GM12878 (cell line): ENCODE measurements at regions not wholly inside any gene's neighbourhood (a gene's known extent, or its start where the extent isn't known, plus 50 kb on each side); places are given as distances from the start of the nearest gene placed in this dataset.

Experiments
- BHLHE40 ChIP-seq, 2 experiments: fragments of 450-650 bp in 1 of 2; IDR thresholded peaks; 2 replicates each; pipeline ENCODE4 v1.6.1; 2011 to 2017; ENCODE audit warnings: low read depth in 2 of 2, borderline replicate concordance in 1 of 2, improper control_type of control experiment in 1 of 2, low read length in 1 of 2, mild to moderate bottlenecking in 1 of 2
- CBFB ChIP-seq: IDR thresholded peaks from 2 replicates; pipeline ENCODE4 v1.6.1; 2016; ENCODE audit warnings: antibody characterized with exemption, low read depth
- CTCF ChIP-seq, 3 experiments: IDR thresholded peaks in 2 of 3; conservative IDR thresholded peaks in 1 of 3; 2 replicates each; pipeline ENCODE4 v1.5.1; 2011; ENCODE audit warnings: low read depth in 3 of 3, low read length in 3 of 3, mild to moderate bottlenecking in 3 of 3, control low read depth in 2 of 3, moderate library complexity in 2 of 3, inconsistent platforms in 1 of 3, mixed read lengths in 1 of 3; ENCODE audit not compliant: control insufficient read depth in 2 of 3, insufficient read depth in 1 of 3; ENCODE audit errors: extremely low read depth in 1 of 3
- E2F8 ChIP-seq: fragments of 450-650 bp; IDR thresholded peaks from 2 replicates; pipeline ENCODE4 v1.6.1; 2018; ENCODE audit warnings: mild to moderate bottlenecking, low read depth, moderate library complexity; ENCODE audit not compliant: partially characterized antibody
- EP300 ChIP-seq, 2 experiments: fragments of 150-350 bp in 1 of 2; IDR thresholded peaks; 2 replicates each; pipeline ENCODE4 v1.6.1; 2011 to 2012; ENCODE audit warnings: low read depth in 2 of 2, low read length in 2 of 2, borderline replicate concordance in 1 of 2, improper control_type of control experiment in 1 of 2, inconsistent platforms in 1 of 2; ENCODE audit not compliant: control insufficient read depth in 1 of 2
- EZH2 ChIP-seq: IDR thresholded peaks from 2 replicates; pipeline ENCODE4 v1.6.1; 2012; ENCODE audit warnings: low read depth, mild to moderate bottlenecking, control low read depth, inconsistent platforms, low read length, borderline replicate concordance; ENCODE audit not compliant: control insufficient read depth
- HDGF ChIP-seq: fragments of 450-650 bp; IDR thresholded peaks from 2 replicates; pipeline ENCODE4 v1.6.1; 2016; ENCODE audit warnings: antibody characterized with exemption
- IKZF1 ChIP-seq: fragments of 450-650 bp; conservative IDR thresholded peaks from 2 replicates; pipeline ENCODE4 v1.6.1; 2017; ENCODE audit warnings: antibody characterized with exemption, mild to moderate bottlenecking
- KDM1A ChIP-seq: fragments of 200-600 bp; sonication (generic); IDR thresholded peaks from 2 replicates; pipeline ENCODE4 v1.6.1; 2016; ENCODE audit warnings: borderline replicate concordance
- NR2F1 ChIP-seq: fragments of 450-650 bp; conservative IDR thresholded peaks from 2 replicates; pipeline ENCODE4 v1.6.1; 2017; ENCODE audit warnings: mild to moderate bottlenecking
- POLR2AphosphoS5 ChIP-seq: IDR thresholded peaks from 2 replicates; pipeline ENCODE4 v1.6.1; 2011; ENCODE audit warnings: mild to moderate bottlenecking, low read length, inconsistent platforms
- PRDM15 ChIP-seq: fragments of 450-650 bp; formaldehyde crosslinking; IDR thresholded peaks from 2 replicates; pipeline ENCODE4 v1.4.0; 2020; ENCODE audit warnings: mild to moderate bottlenecking, moderate library complexity
- REST ChIP-seq: IDR thresholded peaks from 2 replicates; pipeline ENCODE4 v1.6.1; 2012; ENCODE audit warnings: mild to moderate bottlenecking, low read depth, low read length
- SUZ12 ChIP-seq: fragments of 200-600 bp; sonication (generic); IDR thresholded peaks from one replicate; pipeline ENCODE4 v1.6.1; 2018; ENCODE audit warnings: antibody characterized with exemption, mild to moderate bottlenecking; ENCODE audit not compliant: unreplicated experiment

- TF ChIP-seq CTCF (IDR thresholded peaks at IDR 0.05 in 2 of 3, conservative IDR thresholded peaks at IDR 0.05 in 1 of 3; ENCODE audit: control insufficient read depth in 2 of 3, extremely low read depth in 1 of 3, insufficient read depth in 1 of 3, low read depth in 3 of 3, low read length in 3 of 3) (no peak), PRDM15 (no peak), NR2F1 (no peak), SUZ12 (no peak), POLR2AphosphoS5 (no peak), EP300 (IDR thresholded peaks at IDR 0.05; ENCODE audit: borderline replicate concordance in 1 of 2, control insufficient read depth in 1 of 2, low read depth in 2 of 2, low read length in 2 of 2) (no peak), E2F8 (no peak), REST (no peak), BHLHE40 (IDR thresholded peaks at IDR 0.05; ENCODE audit: borderline replicate concordance in 1 of 2, low read depth in 2 of 2, low read length in 1 of 2) (no peak), EZH2 (no peak), KDM1A (no peak), IKZF1 (no peak), HDGF (no peak), CBFB (no peak)
Measured at GRCh38 chr11:15687342-15687741, 572.6 kb downstream of the INSC start.
